H9 (cell line): ENCODE measurements at regions not wholly inside any gene's neighbourhood (a gene's known extent, or its start where the extent isn't known, plus 50 kb on each side); places are given as distances from the start of the nearest gene placed in this dataset.

Experiments used
- DNase-seq: peaks from one replicate; pipeline ENCODE4 v3.0.0-alpha.2; 2017
- H2AFZ ChIP-seq: one replicate; pipeline ENCODE4 v1.6.1; 2013; ENCODE audit warnings: mild to moderate bottlenecking, low read length, control low read depth, moderate library complexity
- H2AK5ac ChIP-seq: 2 replicates; pipeline ENCODE4 v1.6.1; 2013; ENCODE audit warnings: low read length, control low read depth, mixed read lengths; ENCODE audit not compliant: insufficient read length
- H2BK120ac ChIP-seq: one replicate; pipeline ENCODE4 v1.6.1; 2013; ENCODE audit warnings: low read depth, mild to moderate bottlenecking, low read length, control low read depth, inconsistent platforms; ENCODE audit not compliant: poor library complexity, severe bottlenecking
- H2BK12ac ChIP-seq: 2 replicates; pipeline ENCODE4 v1.6.1; 2013; ENCODE audit warnings: low read length, control low read depth, mixed read lengths, low read depth; ENCODE audit not compliant: insufficient read length
- H2BK15ac ChIP-seq: 2 replicates; pipeline ENCODE4 v1.6.1; 2013; ENCODE audit warnings: low read depth, low read length, control low read depth
- H2BK20ac ChIP-seq: one replicate; pipeline ENCODE4 v1.6.1; 2013; ENCODE audit warnings: low read depth, mild to moderate bottlenecking, low read length, control low read depth, inconsistent platforms; ENCODE audit not compliant: poor library complexity, severe bottlenecking
- H2BK5ac ChIP-seq: 2 replicates; pipeline ENCODE4 v1.6.1; 2013; ENCODE audit warnings: low read length, control low read depth, mixed read lengths; ENCODE audit not compliant: insufficient read length
- H3K14ac ChIP-seq: 2 replicates; pipeline ENCODE4 v1.6.1; 2013; ENCODE audit warnings: low read length, control low read depth; ENCODE audit not compliant: insufficient read depth
- H3K18ac ChIP-seq: 2 replicates; pipeline ENCODE4 v1.6.1; 2013; ENCODE audit warnings: low read depth, mild to moderate bottlenecking, mixed read lengths, low read length, control low read depth; ENCODE audit not compliant: insufficient read length
- H3K23ac ChIP-seq: 2 replicates; pipeline ENCODE4 v1.6.1; 2013; ENCODE audit warnings: low read length, control low read depth, mixed read lengths, low read depth; ENCODE audit not compliant: insufficient read length
- H3K23me2 ChIP-seq: 2 replicates; pipeline ENCODE4 v1.6.1; 2013; ENCODE audit warnings: low read depth, mild to moderate bottlenecking, mixed read lengths, low read length, control low read depth; ENCODE audit not compliant: insufficient read length, poor library complexity, severe bottlenecking
- H3K27ac ChIP-seq: 2 replicates; pipeline ENCODE4 v1.5.1; 2013; ENCODE audit warnings: low read length, control low read depth, mixed read lengths, low read depth; ENCODE audit not compliant: insufficient read length
- H3K27me3 ChIP-seq: 2 replicates; pipeline ENCODE4 v1.6.1; 2013; ENCODE audit warnings: low read length, control low read depth, inconsistent platforms; ENCODE audit not compliant: insufficient read depth
- H3K4ac ChIP-seq: 2 replicates; pipeline ENCODE4 v1.6.1; 2013; ENCODE audit warnings: low read depth, mild to moderate bottlenecking, control low read depth, inconsistent platforms, low read length, moderate library complexity
- H3K4me1 ChIP-seq: 2 replicates; pipeline ENCODE4 v1.6.1; 2013; ENCODE audit warnings: low read length, control low read depth, inconsistent platforms; ENCODE audit not compliant: insufficient read depth
- H3K4me2 ChIP-seq: 2 replicates; pipeline ENCODE4 v1.6.1; 2013; ENCODE audit warnings: low read length, control low read depth, mixed read lengths; ENCODE audit not compliant: insufficient read length, insufficient read depth
- H3K56ac ChIP-seq: 2 replicates; pipeline ENCODE4 v1.6.1; 2013; ENCODE audit warnings: low read depth, mild to moderate bottlenecking, mixed read lengths, low read length, control low read depth; ENCODE audit not compliant: insufficient read length
- H3K79me1 ChIP-seq: 2 replicates; pipeline ENCODE4 v1.6.1; 2013; ENCODE audit warnings: low read depth, mild to moderate bottlenecking, moderate library complexity, low read length, control low read depth, inconsistent platforms; ENCODE audit not compliant: insufficient read depth, poor library complexity, severe bottlenecking
- H3K79me2 ChIP-seq: 2 replicates; pipeline ENCODE4 v1.6.1; 2013; ENCODE audit warnings: low read length, control low read depth, inconsistent platforms; ENCODE audit not compliant: insufficient read depth
- H3K9ac ChIP-seq: 2 replicates; pipeline ENCODE4 v1.6.1; 2013; ENCODE audit warnings: low read length, control low read depth, mixed read lengths; ENCODE audit not compliant: insufficient read length; ENCODE audit errors: extremely low read depth
- H3K9me3 ChIP-seq: one replicate; pipeline ENCODE4 v1.6.1; 2013; ENCODE audit warnings: low read depth, low read length, inconsistent platforms; ENCODE audit not compliant: control insufficient read depth
- H3T11ph ChIP-seq: one replicate; pipeline ENCODE4 v1.6.1; 2013; ENCODE audit warnings: mild to moderate bottlenecking, low read length, control low read depth, inconsistent platforms
- H4K20me1 ChIP-seq: one replicate; pipeline ENCODE4 v1.6.1; 2013; ENCODE audit not compliant: control insufficient read depth, insufficient read length, insufficient read depth
- H4K5ac ChIP-seq: 2 replicates; pipeline ENCODE4 v1.6.1; 2013; ENCODE audit warnings: low read depth, mild to moderate bottlenecking, mixed read lengths, low read length, control low read depth; ENCODE audit not compliant: insufficient read length
- H4K8ac ChIP-seq: replicated peaks from 2 replicates; pipeline ENCODE4 v1.6.1; 2013; ENCODE audit warnings: low read length, control low read depth, mixed read lengths, low read depth; ENCODE audit not compliant: insufficient read length
- H4K91ac ChIP-seq: 2 replicates; pipeline ENCODE4 v1.6.1; 2013; ENCODE audit warnings: low read depth, mild to moderate bottlenecking, moderate library complexity, mixed read lengths, low read length, control low read depth; ENCODE audit not compliant: insufficient read length
- H3K27ac Mint-ChIP-seq, 3 experiments: 2 replicates in 2 of 3; 3 replicates in 1 of 3; pipeline ENCODE4 v1.8.0; 2020 to 2021; ENCODE audit warnings: mixed read lengths in 3 of 3, mild to moderate bottlenecking in 1 of 3, moderate library complexity in 1 of 3
- H3K27me3 Mint-ChIP-seq: 2 replicates; pipeline ENCODE4 v1.8.0; 2021; ENCODE audit warnings: low read depth, mild to moderate bottlenecking, moderate library complexity, mixed read lengths
- H3K36me3 Mint-ChIP-seq, 3 experiments: 2 replicates in 2 of 3; 3 replicates in 1 of 3; pipeline ENCODE4 v1.8.0; 2020 to 2021; ENCODE audit warnings: low read depth in 3 of 3, mixed read lengths in 3 of 3; ENCODE audit not compliant: insufficient read depth in 1 of 3
- H3K4me1 Mint-ChIP-seq, 2 experiments: 2 replicates each; pipeline ENCODE4 v1.8.0; 2020; ENCODE audit warnings: mixed read lengths in 2 of 2
- H3K4me3 Mint-ChIP-seq, 2 experiments: 2 replicates in 1 of 2; 3 replicates in 1 of 2; pipeline ENCODE4 v1.8.0; 2020 to 2021; ENCODE audit warnings: mild to moderate bottlenecking in 2 of 2, mixed read lengths in 2 of 2, moderate library complexity in 1 of 2
- H3K9me3 Mint-ChIP-seq, 2 experiments: 2 replicates in 1 of 2; 3 replicates in 1 of 2; pipeline ENCODE4 v1.8.0; 2020; ENCODE audit warnings: mild to moderate bottlenecking in 2 of 2, mixed read lengths in 2 of 2, moderate library complexity in 1 of 2
- WGBS: extraction: QIAGEN DNeasy Blood & Tissue Kit; methylation state at CpG from one replicate; pipeline ENCODE4 v1.1.7; 2013; ENCODE audit warnings: missing lambda C conversion rate, low lambda C conversion rate, mixed read lengths; ENCODE audit not compliant: insufficient read length; ENCODE audit errors: extremely low coverage; 5-methylcytosine and 5-hydroxymethylcytosine counted together
- TF ChIP-seq, protein P1 (sequence below): fragments of 200-600 bp; sonication (generic); conservative IDR thresholded peaks from 3 replicates; pipeline ENCODE4 v1.8.0; 2021; ENCODE audit warnings: antibody characterized with exemption, mild to moderate bottlenecking

GRCh38 chr13:90824032-90824431 is 523.5 kb upstream of the MIR17HG start:
- no peak overlapping the region for H4K5ac ChIP-seq
- H3K9me3 Mint-ChIP-seq = peaks cover 0 to 4% of the 10 kb centered on the region in 2 experiments; a peak in 1 of 5 replicates
- H2AK5ac ChIP-seq = no peak overlapping the region
- H3K4me1 Mint-ChIP-seq = no peaks in the 10 kb centered on the region
- H3K79me2 ChIP-seq = no peaks in the 10 kb centered on the region
- no peak overlapping the region for H4K8ac ChIP-seq
- H3K27ac Mint-ChIP-seq = no peak overlapping the region
- H3K4me3 Mint-ChIP-seq = no peak overlapping the region
- no peak overlapping the region for H2BK5ac ChIP-seq
- H3K27me3 ChIP-seq = no peaks in the 10 kb centered on the region
- H3K27ac ChIP-seq = no peak overlapping the region
- no peak overlapping the region for H2BK12ac ChIP-seq
- no peaks in the 10 kb centered on the region for H3K23me2 ChIP-seq
- no peak overlapping the region for H2BK15ac ChIP-seq
- H3T11ph ChIP-seq = no peak overlapping the region
- no peaks in the 10 kb centered on the region for H3K79me1 ChIP-seq
- H2BK20ac ChIP-seq = no peak overlapping the region
- no peak overlapping the region for H3K4me2 ChIP-seq
- H2BK120ac ChIP-seq = no peak overlapping the region
- H4K91ac ChIP-seq = no peak overlapping the region
- no peak overlapping the region for H3K18ac ChIP-seq
- no peaks in the 10 kb centered on the region for H4K20me1 ChIP-seq
- no CpG with 5 or more reads among the region's 2 CpGs for WGBS
- H3K4ac ChIP-seq = no peak overlapping the region
- TF ChIP-seq, protein P1, sequence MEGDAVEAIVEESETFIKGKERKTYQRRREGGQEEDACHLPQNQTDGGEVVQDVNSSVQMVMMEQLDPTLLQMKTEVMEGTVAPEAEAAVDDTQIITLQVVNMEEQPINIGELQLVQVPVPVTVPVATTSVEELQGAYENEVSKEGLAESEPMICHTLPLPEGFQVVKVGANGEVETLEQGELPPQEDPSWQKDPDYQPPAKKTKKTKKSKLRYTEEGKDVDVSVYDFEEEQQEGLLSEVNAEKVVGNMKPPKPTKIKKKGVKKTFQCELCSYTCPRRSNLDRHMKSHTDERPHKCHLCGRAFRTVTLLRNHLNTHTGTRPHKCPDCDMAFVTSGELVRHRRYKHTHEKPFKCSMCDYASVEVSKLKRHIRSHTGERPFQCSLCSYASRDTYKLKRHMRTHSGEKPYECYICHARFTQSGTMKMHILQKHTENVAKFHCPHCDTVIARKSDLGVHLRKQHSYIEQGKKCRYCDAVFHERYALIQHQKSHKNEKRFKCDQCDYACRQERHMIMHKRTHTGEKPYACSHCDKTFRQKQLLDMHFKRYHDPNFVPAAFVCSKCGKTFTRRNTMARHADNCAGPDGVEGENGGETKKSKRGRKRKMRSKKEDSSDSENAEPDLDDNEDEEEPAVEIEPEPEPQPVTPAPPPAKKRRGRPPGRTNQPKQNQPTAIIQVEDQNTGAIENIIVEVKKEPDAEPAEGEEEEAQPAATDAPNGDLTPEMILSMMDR = no peak
- no peak overlapping the region for H3K56ac ChIP-seq
- no peak overlapping the region for H3K9ac ChIP-seq
- no peaks in the 10 kb centered on the region for H3K4me1 ChIP-seq
- H3K23ac ChIP-seq = no peak overlapping the region
- H3K9me3 ChIP-seq = no peaks in the 10 kb centered on the region
- peaks cover 0 to 5% (median 0%) of the 10 kb centered on the region in 3 experiments; a peak in 2 of 7 replicates for H3K36me3 Mint-ChIP-seq
- no peak for DNase-seq
- no peak overlapping the region for H2AFZ ChIP-seq
- H3K14ac ChIP-seq = no peak overlapping the region
- H3K27me3 Mint-ChIP-seq = 0 out of 2 replicates have a peak, but pooled peaks cover 1% of the 10 kb centered on the region
